ENCODE measurements at regions not wholly inside any gene's neighbourhood (a gene's known extent, or its start where the extent isn't known, plus 50 kb on each side); places are given as distances from the start of the nearest gene placed in this dataset.

- H3K4me3 ChIP-seq (ENCODE audit: low read length): no peak overlapping the region
- H3K4me1 ChIP-seq (ENCODE audit: low read length): no peaks in the 10 kb centered on the region
- H3K9ac ChIP-seq (ENCODE audit: low read length): no peak overlapping the region
- H3K27me3 ChIP-seq (replicated peaks; ENCODE audit: insufficient read depth, low read length): no peaks in the 10 kb centered on the region
- H3F3A ChIP-seq (ENCODE audit: insufficient read depth, low read length): no peaks in the 10 kb centered on the region
- no peak overlapping the region for H3K4me2 ChIP-seq (ENCODE audit: low read depth, low read length)
- H3K9me3 ChIP-seq (replicated peaks; ENCODE audit: insufficient read depth, low read length): no peaks in the 10 kb centered on the region
- H3K79me2 ChIP-seq (ENCODE audit: low read length): no peaks in the 10 kb centered on the region
- TF ChIP-seq EZH2phosphoT487 (IDR thresholded peaks at IDR 0.05; ENCODE audit: low read length): no peak
- TF ChIP-seq CTCF (IDR thresholded peaks at IDR 0.05; ENCODE audit: low read length): no peak
- no peak for TF ChIP-seq EZH2 (optimal IDR thresholded peaks at IDR 0.05; ENCODE audit: low read depth, low read length)
- no peak overlapping the region for H3K27ac ChIP-seq (ENCODE audit: low read length)
- DNase-seq: no peak
- no peaks in the 10 kb centered on the region for H4K20me1 ChIP-seq (ENCODE audit: insufficient read depth, low read length)
- no peaks in the 10 kb centered on the region for H3K9me2 ChIP-seq (replicated peaks; ENCODE audit: insufficient read depth, low read length)
- H3K36me3 ChIP-seq (replicated peaks; ENCODE audit: insufficient read depth, low read length): no peaks in the 10 kb centered on the region
- no peak overlapping the region for H2AFZ ChIP-seq (ENCODE audit: low read length)
These were observed 362.2 kb upstream of the PCDH20 start for GRCh38 chr13:61777899-61778298.

GRCh38 chr13:61777271-61777670 is 361.6 kb upstream of the PCDH20 start:
- no peaks in the 10 kb centered on the region for H3K27me3 ChIP-seq (replicated peaks; ENCODE audit: insufficient read depth, low read length)
- H3K9me3 ChIP-seq (replicated peaks; ENCODE audit: insufficient read depth, low read length): no peaks in the 10 kb centered on the region
- no peaks in the 10 kb centered on the region for H3K4me1 ChIP-seq (ENCODE audit: low read length)
- H3F3A ChIP-seq (ENCODE audit: insufficient read depth, low read length): no peaks in the 10 kb centered on the region
- H3K4me2 ChIP-seq (ENCODE audit: low read depth, low read length): no peak overlapping the region
- H3K9ac ChIP-seq (ENCODE audit: low read length): no peak overlapping the region
- H2AFZ ChIP-seq (ENCODE audit: low read length): no peak overlapping the region
- TF ChIP-seq CTCF (IDR thresholded peaks at IDR 0.05; ENCODE audit: low read length) (no peak), EZH2phosphoT487 (IDR thresholded peaks at IDR 0.05; ENCODE audit: low read length) (no peak), EZH2 (optimal IDR thresholded peaks at IDR 0.05; ENCODE audit: low read depth, low read length) (no peak)
- H3K9me2 ChIP-seq (replicated peaks; ENCODE audit: insufficient read depth, low read length): no peaks in the 10 kb centered on the region
- H3K27ac ChIP-seq (ENCODE audit: low read length): no peak overlapping the region
- no peaks in the 10 kb centered on the region for H4K20me1 ChIP-seq (ENCODE audit: insufficient read depth, low read length)
- H3K36me3 ChIP-seq (replicated peaks; ENCODE audit: insufficient read depth, low read length): no peaks in the 10 kb centered on the region
- H3K79me2 ChIP-seq (ENCODE audit: low read length): no peaks in the 10 kb centered on the region
- no peak for DNase-seq
- H3K4me3 ChIP-seq (ENCODE audit: low read length): no peak overlapping the region

- no peaks in the 10 kb centered on the region for H3F3A ChIP-seq (ENCODE audit: insufficient read depth, low read length)
- no peak for DNase-seq
- H4K20me1 ChIP-seq (ENCODE audit: insufficient read depth, low read length): no peaks in the 10 kb centered on the region
These were observed 359.3 kb upstream of the PCDH20 start for GRCh38 chr13:61774903-61775302.

More at GRCh38 chr13:61774903-61775302, 359.3 kb upstream of the PCDH20 start:
- H3K9ac ChIP-seq (ENCODE audit: low read length): no peak overlapping the region
- no peak overlapping the region for H3K4me2 ChIP-seq (ENCODE audit: low read depth, low read length)
- no peak for TF ChIP-seq EZH2phosphoT487 (IDR thresholded peaks at IDR 0.05; ENCODE audit: low read length)
- TF ChIP-seq EZH2 (optimal IDR thresholded peaks at IDR 0.05; ENCODE audit: low read depth, low read length): no peak
- TF ChIP-seq CTCF (IDR thresholded peaks at IDR 0.05; ENCODE audit: low read length): no peak
- no peaks in the 10 kb centered on the region for H3K9me2 ChIP-seq (replicated peaks; ENCODE audit: insufficient read depth, low read length)
- no peak overlapping the region for H3K4me3 ChIP-seq (ENCODE audit: low read length)
- H3K27me3 ChIP-seq (replicated peaks; ENCODE audit: insufficient read depth, low read length): no peaks in the 10 kb centered on the region
- no peaks in the 10 kb centered on the region for H3K79me2 ChIP-seq (ENCODE audit: low read length)
- no peaks in the 10 kb centered on the region for H3K9me3 ChIP-seq (replicated peaks; ENCODE audit: insufficient read depth, low read length)
- H2AFZ ChIP-seq (ENCODE audit: low read length): no peak overlapping the region
- no peaks in the 10 kb centered on the region for H3K36me3 ChIP-seq (replicated peaks; ENCODE audit: insufficient read depth, low read length)
- H3K27ac ChIP-seq (ENCODE audit: low read length): no peak overlapping the region
- H3K4me1 ChIP-seq (ENCODE audit: low read length): no peaks in the 10 kb centered on the region

Data from MM.1S (cell line).